ENCODE measurements at regions not wholly inside any gene's neighbourhood (a gene's known extent, or its start where the extent isn't known, plus 50 kb on each side); places are given as distances from the start of the nearest gene placed in this dataset.

DNA sequence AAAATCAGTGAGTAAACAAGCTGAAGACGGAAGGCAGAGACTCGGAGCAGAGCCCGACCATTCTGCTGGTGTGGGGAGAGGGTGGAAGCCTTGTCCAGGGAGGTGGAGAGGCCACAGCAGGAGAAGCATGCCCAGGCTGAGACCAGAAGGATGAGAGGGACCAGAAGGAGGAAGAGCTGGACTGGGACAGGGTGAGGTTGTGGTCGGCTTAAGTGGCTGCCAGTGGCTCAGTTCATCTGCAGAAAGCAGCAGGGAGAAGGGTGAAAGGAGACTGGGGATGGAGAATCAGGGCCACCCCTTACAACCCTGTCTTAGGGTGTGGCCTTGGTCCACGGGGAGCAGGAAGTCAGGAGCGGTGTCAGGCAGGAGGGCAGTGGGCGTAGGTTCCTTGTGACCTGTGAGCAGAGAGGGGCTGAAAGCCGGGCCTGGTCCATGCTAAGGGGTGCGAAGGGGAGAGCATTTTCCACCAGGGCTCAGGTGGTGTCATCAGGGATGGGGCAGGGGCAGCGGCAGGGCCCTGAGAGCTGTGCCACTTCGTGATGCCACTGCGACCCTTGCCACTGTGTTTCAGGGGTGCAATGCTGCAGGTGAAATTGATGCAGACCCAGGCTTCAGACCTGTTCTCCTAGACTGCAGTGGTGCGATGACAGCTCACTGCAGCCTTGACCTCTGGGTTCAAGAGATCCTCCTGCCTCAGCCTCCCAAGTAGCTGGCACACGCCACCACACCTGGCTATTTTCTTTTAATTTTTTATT is 81.1 kb downstream of the TTLL2 start:
- TF ChIP-seq, protein P1, sequence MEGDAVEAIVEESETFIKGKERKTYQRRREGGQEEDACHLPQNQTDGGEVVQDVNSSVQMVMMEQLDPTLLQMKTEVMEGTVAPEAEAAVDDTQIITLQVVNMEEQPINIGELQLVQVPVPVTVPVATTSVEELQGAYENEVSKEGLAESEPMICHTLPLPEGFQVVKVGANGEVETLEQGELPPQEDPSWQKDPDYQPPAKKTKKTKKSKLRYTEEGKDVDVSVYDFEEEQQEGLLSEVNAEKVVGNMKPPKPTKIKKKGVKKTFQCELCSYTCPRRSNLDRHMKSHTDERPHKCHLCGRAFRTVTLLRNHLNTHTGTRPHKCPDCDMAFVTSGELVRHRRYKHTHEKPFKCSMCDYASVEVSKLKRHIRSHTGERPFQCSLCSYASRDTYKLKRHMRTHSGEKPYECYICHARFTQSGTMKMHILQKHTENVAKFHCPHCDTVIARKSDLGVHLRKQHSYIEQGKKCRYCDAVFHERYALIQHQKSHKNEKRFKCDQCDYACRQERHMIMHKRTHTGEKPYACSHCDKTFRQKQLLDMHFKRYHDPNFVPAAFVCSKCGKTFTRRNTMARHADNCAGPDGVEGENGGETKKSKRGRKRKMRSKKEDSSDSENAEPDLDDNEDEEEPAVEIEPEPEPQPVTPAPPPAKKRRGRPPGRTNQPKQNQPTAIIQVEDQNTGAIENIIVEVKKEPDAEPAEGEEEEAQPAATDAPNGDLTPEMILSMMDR (IDR thresholded peaks at IDR 0.05): no peak
- TF ChIP-seq POLR2A (IDR thresholded peaks at IDR 0.05): no peak

All from right lobe of liver (tissue), 4 donors.